ENCODE measurements at regions not wholly inside any gene's neighbourhood (a gene's known extent, or its start where the extent isn't known, plus 50 kb on each side); places are given as distances from the start of the nearest gene placed in this dataset.
"Not testable (repeated sequence)": the region's sequence is repeated elsewhere in the genome, so short reads cannot be mapped to it uniquely, and the experiment has no call there.

GRCh38 chr6:3900744-3901336 lies 51.7 kb downstream of the FAM50B start:
- DNase-seq (ENCODE audit: low read depth in 2 of 2): no peak

- DNase-seq (ENCODE audit: low read depth in 2 of 2): no peak
Observed at GRCh38 chr6:3902871-3903648, 53.9 kb downstream of the FAM50B start.

- no peak for DNase-seq (ENCODE audit: low read depth in 2 of 2)
Observed at GRCh38 chr6:3904518-3904917, 55.3 kb downstream of the FAM50B start.

GRCh38 chr6:3905945-3906845 lies 57.0 kb downstream of the FAM50B start:
- DNase-seq (ENCODE audit: low read depth in 2 of 2): no peak

GRCh38 chr6:3906846-3907151 lies 57.6 kb downstream of the FAM50B start:
- DNase-seq (ENCODE audit: low read depth in 2 of 2): no peak

- DNase-seq (ENCODE audit: low read depth in 2 of 2): no peak
Observed at GRCh38 chr6:3908223-3908622, 59.0 kb downstream of the FAM50B start.

GRCh38 chr6:3908961-3909360 lies 59.8 kb downstream of the FAM50B start:
- no peak for DNase-seq (ENCODE audit: low read depth in 2 of 2)

- DNase-seq (ENCODE audit: low read depth in 2 of 2): no peak
Observed at GRCh38 chr6:3910106-3910663, 61.0 kb downstream of the FAM50B start.

- no peak for DNase-seq (ENCODE audit: low read depth in 2 of 2)
Observed at GRCh38 chr6:3911130-3911529, 62.0 kb downstream of the FAM50B start.

- no peak for DNase-seq (ENCODE audit: low read depth in 2 of 2)
Observed at GRCh38 chr6:3911614-3912336, 62.6 kb downstream of the FAM50B start.

- DNase-seq (ENCODE audit: low read depth in 2 of 2): no peak
Observed at GRCh38 chr6:3912361-3913076, 63.3 kb downstream of the FAM50B start.

GRCh38 chr6:3913077-3913957 lies 64.1 kb downstream of the FAM50B start:
- DNase-seq (ENCODE audit: low read depth in 2 of 2): no peak

- no peak for DNase-seq (ENCODE audit: low read depth in 2 of 2)
Observed at GRCh38 chr6:3913958-3914337, 64.8 kb downstream of the FAM50B start.

- no peak for DNase-seq (ENCODE audit: low read depth in 2 of 2)
Observed at GRCh38 chr6:3915076-3915791, 66.1 kb downstream of the FAM50B start.

GRCh38 chr6:3916211-3916610 lies 67.0 kb downstream of the FAM50B start:
- no peak for DNase-seq (ENCODE audit: low read depth in 2 of 2)

- DNase-seq (ENCODE audit: low read depth in 2 of 2): not testable (repeated sequence)
Observed at GRCh38 chr6:3916749-3917148, 67.6 kb downstream of the FAM50B start.

- no peak for DNase-seq (ENCODE audit: low read depth in 2 of 2)
Observed at GRCh38 chr6:3918469-3918868, 69.3 kb downstream of the FAM50B start.

GRCh38 chr6:3919130-3919628 lies 70.0 kb downstream of the FAM50B start:
- DNase-seq (ENCODE audit: low read depth in 2 of 2): no peak

GRCh38 chr6:3919849-3920248 lies 70.7 kb downstream of the FAM50B start:
- DNase-seq (ENCODE audit: low read depth in 2 of 2): no peak
